HEK293 (cell line): ENCODE measurements at regions not wholly inside any gene's neighbourhood (a gene's known extent, or its start where the extent isn't known, plus 50 kb on each side); places are given as distances from the start of the nearest gene placed in this dataset.
"Not testable (repeated sequence)": the region's sequence is repeated elsewhere in the genome, so short reads cannot be mapped to it uniquely, and the experiment has no call there.

Experiments used
- CTCF ChIA-PET: fragments of 350-600 bp; formaldehyde crosslinking; extraction: SDS; loops from one replicate; lab custom pipeline; 2021; ENCODE audit warnings: antibody characterized with exemption; lab: Yijun Ruan, JAX
- POLR2A ChIA-PET: fragments of 300-600 bp; formaldehyde crosslinking; extraction: SDS; loops from one replicate; lab custom pipeline; 2020; ENCODE audit warnings: antibody characterized with exemption, inconsistent platforms; lab: Yijun Ruan, JAX
- H3K27ac ChIP-seq: fragments of 200-500 bp; sonication (Bioruptor generic); 2 replicates; pipeline ENCODE4 v1.5.1; 2014; ENCODE audit warnings: low read depth, low read length, control low read depth, inconsistent platforms; ENCODE audit errors: extremely low read depth
- H3K36me3 ChIP-seq, 2 experiments: fragments of 200-500 bp in 1 of 2; sonication (Bioruptor generic) in 1 of 2; 1 replicate in 1 of 2; 2 replicates in 1 of 2; pipeline ENCODE4 v1.5.1; 2014 to 2017; ENCODE audit warnings: inconsistent platforms in 2 of 2, low read length in 2 of 2; ENCODE audit not compliant: control insufficient read depth in 2 of 2, insufficient read depth in 1 of 2
- H3K4me1 ChIP-seq: fragments of 200-500 bp; sonication (Bioruptor generic); 2 replicates; pipeline ENCODE4 v1.5.1; 2014; ENCODE audit warnings: mild to moderate bottlenecking, low read length, inconsistent platforms; ENCODE audit not compliant: control insufficient read depth, insufficient read depth
- H3K4me3 ChIP-seq: 2 replicates; pipeline ENCODE4 v1.5.1; 2011; ENCODE audit warnings: low read depth, mild to moderate bottlenecking, control low read depth, low read length, moderate library complexity
- H3K9me3 ChIP-seq: fragments of 200-500 bp; sonication (Bioruptor generic); 2 replicates; pipeline ENCODE4 v1.5.1; 2014; ENCODE audit warnings: low read depth, low read length, inconsistent platforms; ENCODE audit not compliant: control insufficient read depth, insufficient read depth
- BCL11B ChIP-seq: fragments of 450-650 bp; formaldehyde crosslinking; IDR thresholded peaks from 2 replicates; pipeline ENCODE4 v1.5.1; 2016; ENCODE audit warnings: low read depth, missing biosample characterization, missing genetic modification characterization
- KLF1 ChIP-seq: fragments of 450-650 bp; formaldehyde crosslinking; IDR thresholded peaks from 2 replicates; pipeline ENCODE4 v1.5.1; 2016; ENCODE audit warnings: missing biosample characterization, missing genetic modification characterization
- ZBTB20 ChIP-seq: fragments of 450-650 bp; formaldehyde crosslinking; IDR thresholded peaks from 2 replicates; pipeline ENCODE4 v1.5.1; 2016; ENCODE audit warnings: missing biosample characterization, missing genetic modification characterization
- ZEB2 ChIP-seq: fragments of 450-650 bp; formaldehyde crosslinking; IDR thresholded peaks from 2 replicates; pipeline ENCODE4 v1.5.1; 2016; ENCODE audit warnings: missing biosample characterization, missing genetic modification characterization
- ZNF114 ChIP-seq: fragments of 450-650 bp; formaldehyde crosslinking; IDR thresholded peaks from 2 replicates; pipeline ENCODE4 v1.5.0; 2017; ENCODE audit warnings: missing biosample characterization, missing genetic modification characterization
- ZNF174 ChIP-seq: fragments of 450-650 bp; formaldehyde crosslinking; IDR thresholded peaks from 2 replicates; pipeline ENCODE4 v1.5.0; 2017; ENCODE audit warnings: missing biosample characterization, mild to moderate bottlenecking, missing genetic modification characterization
- ZNF423 ChIP-seq: fragments of 450-650 bp; formaldehyde crosslinking; IDR thresholded peaks from 2 replicates; pipeline ENCODE4 v1.5.1; 2016; ENCODE audit warnings: missing biosample characterization, missing genetic modification characterization
- ZNF510 ChIP-seq: fragments of 450-650 bp; formaldehyde crosslinking; IDR thresholded peaks from 2 replicates; pipeline ENCODE4 v1.5.1; 2018; ENCODE audit warnings: mild to moderate bottlenecking, missing genetic modification characterization, missing biosample characterization; ENCODE audit not compliant: insufficient replicate concordance
- ZNF530 ChIP-seq: fragments of 450-650 bp; formaldehyde crosslinking; IDR thresholded peaks from 2 replicates; pipeline ENCODE4 v1.5.1; 2016; ENCODE audit warnings: low read depth, missing biosample characterization, missing genetic modification characterization
- ZNF76 ChIP-seq: fragments of 450-650 bp; formaldehyde crosslinking; IDR thresholded peaks from 2 replicates; pipeline ENCODE4; 2016; ENCODE audit warnings: low read depth, missing biosample characterization, missing genetic modification characterization, borderline replicate concordance
- ZNF776 ChIP-seq: fragments of 450-650 bp; formaldehyde crosslinking; IDR thresholded peaks from 2 replicates; pipeline ENCODE4 v1.5.0; 2017; ENCODE audit warnings: missing biosample characterization, missing genetic modification characterization, borderline replicate concordance
- ZSCAN16 ChIP-seq: fragments of 450-650 bp; formaldehyde crosslinking; IDR thresholded peaks from 2 replicates; pipeline ENCODE4 v1.5.1; 2016; ENCODE audit warnings: missing biosample characterization, missing genetic modification characterization
- TF ChIP-seq, protein P1 (sequence below): fragments of 450-650 bp; IDR thresholded peaks from 2 replicates; pipeline ENCODE4 v1.5.1; 2018; ENCODE audit warnings: missing biosample characterization, mild to moderate bottlenecking, missing genetic modification characterization
- TF ChIP-seq, protein P2 (sequence below): fragments of 450-650 bp; formaldehyde crosslinking; IDR thresholded peaks from 2 replicates; pipeline ENCODE4 v1.5.1; 2016; ENCODE audit warnings: missing biosample characterization, missing genetic modification characterization
- TF ChIP-seq, protein P3 (sequence below): fragments of 450-650 bp; formaldehyde crosslinking; IDR thresholded peaks from 2 replicates; pipeline ENCODE4 v1.5.1; 2016; ENCODE audit warnings: missing biosample characterization, missing genetic modification characterization
- TF ChIP-seq, protein P4 (sequence below): fragments of 450-650 bp; formaldehyde crosslinking; IDR thresholded peaks from 2 replicates; pipeline ENCODE4; 2016; ENCODE audit warnings: missing biosample characterization, missing genetic modification characterization
- TF ChIP-seq, protein P5 (sequence below): fragments of 450-650 bp; formaldehyde crosslinking; conservative IDR thresholded peaks from 2 replicates; pipeline ENCODE4 v1.5.1; 2016; ENCODE audit warnings: low read depth, missing biosample characterization, missing genetic modification characterization
- TF ChIP-seq, protein P6 (sequence below): fragments of 450-650 bp; formaldehyde crosslinking; IDR thresholded peaks from 2 replicates; pipeline ENCODE4 v1.5.1; 2017; ENCODE audit warnings: missing biosample characterization, missing genetic modification characterization

DNA sequence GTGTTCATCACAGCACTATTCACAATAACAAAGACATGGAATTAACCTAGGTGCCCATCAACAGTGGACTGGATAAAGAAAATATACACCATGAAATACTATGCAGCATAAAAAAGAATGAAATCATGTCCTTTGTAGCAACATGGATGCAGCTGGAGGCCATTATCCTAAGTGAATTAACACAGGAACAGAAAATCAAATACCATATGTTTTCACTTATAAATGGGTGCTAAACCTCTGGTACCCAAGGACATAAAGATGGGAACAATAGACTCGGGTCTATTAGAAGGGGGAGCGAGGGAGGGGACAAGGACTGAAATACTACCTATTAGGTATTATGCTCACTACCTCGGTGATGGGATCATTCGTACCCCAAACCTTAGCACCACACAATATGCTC, 66.4 kb upstream of the PTPN13 start:
- H3K36me3 ChIP-seq, H3K9me3 ChIP-seq, CTCF ChIA-PET, H3K4me1 ChIP-seq, POLR2A ChIA-PET, H3K4me3 ChIP-seq, H3K27ac ChIP-seq: not testable (repeated sequence)

DNA sequence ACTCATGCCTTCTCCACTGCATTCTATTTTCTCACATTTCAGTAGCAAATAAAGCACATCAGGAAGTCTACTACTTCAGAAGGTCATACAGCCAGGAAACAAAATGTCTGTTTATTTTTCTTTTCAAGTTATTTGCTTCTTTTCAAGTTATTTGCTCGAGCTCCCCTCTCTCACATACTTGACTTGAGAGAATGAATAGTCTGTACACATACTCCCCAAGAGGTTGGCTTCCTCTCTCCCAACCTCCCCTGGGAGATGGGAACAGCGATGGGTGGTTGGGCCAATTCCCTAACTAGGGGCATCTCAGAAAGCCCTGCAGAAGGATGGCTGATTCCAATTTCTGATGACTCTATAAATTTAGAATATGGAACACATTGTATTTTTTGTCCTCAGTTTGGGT, 64.7 kb upstream of the PTPN13 start:
- Histone ChIP-seq H3K27ac (no peak overlapping the region), H3K4me1 (no peaks in the 10 kb centered on the region)
- TF ChIP-seq ZNF174 (no peak), ZEB2 (tag by site-specific recombination) (no peak), ZSCAN16 (no peak), ZNF530 (tag by site-specific recombination) (no peak), ZNF114 (tag by site-specific recombination) (no peak), KLF1 (tag by site-specific recombination) (no peak), ZNF423 (no peak), BCL11B (tag by site-specific recombination) (no peak), ZNF510 (tag by site-specific recombination) (no peak), ZNF776 (tag by site-specific recombination) (no peak), ZBTB20 (tag by site-specific recombination) (no peak), ZNF76 (tag by site-specific recombination) (no peak)
- TF ChIP-seq, protein P1, sequence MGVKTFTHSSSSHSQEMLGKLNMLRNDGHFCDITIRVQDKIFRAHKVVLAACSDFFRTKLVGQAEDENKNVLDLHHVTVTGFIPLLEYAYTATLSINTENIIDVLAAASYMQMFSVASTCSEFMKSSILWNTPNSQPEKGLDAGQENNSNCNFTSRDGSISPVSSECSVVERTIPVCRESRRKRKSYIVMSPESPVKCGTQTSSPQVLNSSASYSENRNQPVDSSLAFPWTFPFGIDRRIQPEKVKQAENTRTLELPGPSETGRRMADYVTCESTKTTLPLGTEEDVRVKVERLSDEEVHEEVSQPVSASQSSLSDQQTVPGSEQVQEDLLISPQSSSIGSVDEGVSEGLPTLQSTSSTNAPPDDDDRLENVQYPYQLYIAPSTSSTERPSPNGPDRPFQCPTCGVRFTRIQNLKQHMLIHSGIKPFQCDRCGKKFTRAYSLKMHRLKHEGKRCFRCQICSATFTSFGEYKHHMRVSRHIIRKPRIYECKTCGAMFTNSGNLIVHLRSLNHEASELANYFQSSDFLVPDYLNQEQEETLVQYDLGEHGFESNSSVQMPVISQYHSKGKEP (tag by site-specific recombination): no peak
- TF ChIP-seq, protein P2, sequence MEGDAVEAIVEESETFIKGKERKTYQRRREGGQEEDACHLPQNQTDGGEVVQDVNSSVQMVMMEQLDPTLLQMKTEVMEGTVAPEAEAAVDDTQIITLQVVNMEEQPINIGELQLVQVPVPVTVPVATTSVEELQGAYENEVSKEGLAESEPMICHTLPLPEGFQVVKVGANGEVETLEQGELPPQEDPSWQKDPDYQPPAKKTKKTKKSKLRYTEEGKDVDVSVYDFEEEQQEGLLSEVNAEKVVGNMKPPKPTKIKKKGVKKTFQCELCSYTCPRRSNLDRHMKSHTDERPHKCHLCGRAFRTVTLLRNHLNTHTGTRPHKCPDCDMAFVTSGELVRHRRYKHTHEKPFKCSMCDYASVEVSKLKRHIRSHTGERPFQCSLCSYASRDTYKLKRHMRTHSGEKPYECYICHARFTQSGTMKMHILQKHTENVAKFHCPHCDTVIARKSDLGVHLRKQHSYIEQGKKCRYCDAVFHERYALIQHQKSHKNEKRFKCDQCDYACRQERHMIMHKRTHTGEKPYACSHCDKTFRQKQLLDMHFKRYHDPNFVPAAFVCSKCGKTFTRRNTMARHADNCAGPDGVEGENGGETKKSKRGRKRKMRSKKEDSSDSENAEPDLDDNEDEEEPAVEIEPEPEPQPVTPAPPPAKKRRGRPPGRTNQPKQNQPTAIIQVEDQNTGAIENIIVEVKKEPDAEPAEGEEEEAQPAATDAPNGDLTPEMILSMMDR (tag by site-specific recombination): no peak
- TF ChIP-seq, protein P3, sequence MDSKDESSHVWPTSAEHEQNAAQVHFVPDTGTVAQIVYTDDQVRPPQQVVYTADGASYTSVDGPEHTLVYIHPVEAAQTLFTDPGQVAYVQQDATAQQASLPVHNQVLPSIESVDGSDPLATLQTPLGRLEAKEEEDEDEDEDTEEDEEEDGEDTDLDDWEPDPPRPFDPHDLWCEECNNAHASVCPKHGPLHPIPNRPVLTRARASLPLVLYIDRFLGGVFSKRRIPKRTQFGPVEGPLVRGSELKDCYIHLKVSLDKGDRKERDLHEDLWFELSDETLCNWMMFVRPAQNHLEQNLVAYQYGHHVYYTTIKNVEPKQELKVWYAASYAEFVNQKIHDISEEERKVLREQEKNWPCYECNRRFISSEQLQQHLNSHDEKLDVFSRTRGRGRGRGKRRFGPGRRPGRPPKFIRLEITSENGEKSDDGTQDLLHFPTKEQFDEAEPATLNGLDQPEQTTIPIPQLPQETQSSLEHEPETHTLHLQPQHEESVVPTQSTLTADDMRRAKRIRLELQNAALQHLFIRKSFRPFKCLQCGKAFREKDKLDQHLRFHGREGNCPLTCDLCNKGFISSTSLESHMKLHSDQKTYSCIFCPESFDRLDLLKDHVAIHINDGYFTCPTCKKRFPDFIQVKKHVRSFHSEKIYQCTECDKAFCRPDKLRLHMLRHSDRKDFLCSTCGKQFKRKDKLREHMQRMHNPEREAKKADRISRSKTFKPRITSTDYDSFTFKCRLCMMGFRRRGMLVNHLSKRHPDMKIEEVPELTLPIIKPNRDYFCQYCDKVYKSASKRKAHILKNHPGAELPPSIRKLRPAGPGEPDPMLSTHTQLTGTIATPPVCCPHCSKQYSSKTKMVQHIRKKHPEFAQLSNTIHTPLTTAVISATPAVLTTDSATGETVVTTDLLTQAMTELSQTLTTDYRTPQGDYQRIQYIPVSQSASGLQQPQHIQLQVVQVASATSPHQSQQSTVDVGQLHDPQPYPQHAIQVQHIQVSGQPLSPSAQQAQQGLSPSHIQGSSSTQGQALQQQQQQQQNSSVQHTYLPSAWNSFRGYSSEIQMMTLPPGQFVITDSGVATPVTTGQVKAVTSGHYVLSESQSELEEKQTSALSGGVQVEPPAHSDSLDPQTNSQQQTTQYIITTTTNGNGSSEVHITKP (tag by site-specific recombination): no peak
- TF ChIP-seq, all 188 proteins: peak for 0
- H3K4me3 ChIP-seq: no peak overlapping the region
- no peaks in the 10 kb centered on the region for H3K36me3 ChIP-seq
- CTCF ChIA-PET: no interaction called here
- POLR2A ChIA-PET: no interaction called here
- H3K9me3 ChIP-seq: no peaks in the 10 kb centered on the region

DNA sequence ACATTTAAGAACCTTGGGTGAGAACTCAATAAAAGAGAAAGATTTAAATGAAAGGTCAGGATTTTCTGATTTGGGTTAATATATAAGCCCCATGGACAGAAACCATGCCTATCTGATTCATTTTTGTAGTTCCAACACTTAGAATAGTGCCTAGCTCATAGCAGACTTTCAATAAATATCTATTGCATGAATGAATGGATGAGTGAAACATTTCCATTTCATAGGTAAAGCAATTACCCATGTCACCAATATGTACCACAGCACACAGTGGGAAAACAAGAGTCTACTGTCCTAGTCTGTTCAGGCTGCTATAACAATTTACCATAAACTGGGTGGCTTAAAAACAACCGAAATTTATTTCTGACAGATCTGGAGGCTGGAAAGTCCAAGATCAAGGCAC, 63.9 kb upstream of the PTPN13 start:
- H3K27ac ChIP-seq: no peak overlapping the region
- no peaks in the 10 kb centered on the region for H3K36me3 ChIP-seq
- CTCF ChIA-PET: no interaction called here
- no peak overlapping the region for H3K4me3 ChIP-seq
- no peaks in the 10 kb centered on the region for H3K4me1 ChIP-seq
- POLR2A ChIA-PET: no interaction called here
- H3K9me3 ChIP-seq: no peaks in the 10 kb centered on the region
- TF ChIP-seq, protein P4, sequence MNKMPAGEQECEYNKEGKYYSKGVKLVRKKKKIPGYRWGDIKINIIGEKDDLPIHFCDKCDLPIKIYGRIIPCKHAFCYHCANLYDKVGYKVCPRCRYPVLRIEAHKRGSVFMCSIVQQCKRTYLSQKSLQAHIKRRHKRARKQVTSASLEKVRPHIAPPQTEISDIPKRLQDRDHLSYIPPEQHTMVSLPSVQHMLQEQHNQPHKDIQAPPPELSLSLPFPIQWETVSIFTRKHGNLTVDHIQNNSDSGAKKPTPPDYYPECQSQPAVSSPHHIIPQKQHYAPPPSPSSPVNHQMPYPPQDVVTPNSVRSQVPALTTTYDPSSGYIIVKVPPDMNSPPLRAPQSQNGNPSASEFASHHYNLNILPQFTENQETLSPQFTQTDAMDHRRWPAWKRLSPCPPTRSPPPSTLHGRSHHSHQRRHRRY (tag by site-specific recombination): no peak
- TF ChIP-seq, protein P5, sequence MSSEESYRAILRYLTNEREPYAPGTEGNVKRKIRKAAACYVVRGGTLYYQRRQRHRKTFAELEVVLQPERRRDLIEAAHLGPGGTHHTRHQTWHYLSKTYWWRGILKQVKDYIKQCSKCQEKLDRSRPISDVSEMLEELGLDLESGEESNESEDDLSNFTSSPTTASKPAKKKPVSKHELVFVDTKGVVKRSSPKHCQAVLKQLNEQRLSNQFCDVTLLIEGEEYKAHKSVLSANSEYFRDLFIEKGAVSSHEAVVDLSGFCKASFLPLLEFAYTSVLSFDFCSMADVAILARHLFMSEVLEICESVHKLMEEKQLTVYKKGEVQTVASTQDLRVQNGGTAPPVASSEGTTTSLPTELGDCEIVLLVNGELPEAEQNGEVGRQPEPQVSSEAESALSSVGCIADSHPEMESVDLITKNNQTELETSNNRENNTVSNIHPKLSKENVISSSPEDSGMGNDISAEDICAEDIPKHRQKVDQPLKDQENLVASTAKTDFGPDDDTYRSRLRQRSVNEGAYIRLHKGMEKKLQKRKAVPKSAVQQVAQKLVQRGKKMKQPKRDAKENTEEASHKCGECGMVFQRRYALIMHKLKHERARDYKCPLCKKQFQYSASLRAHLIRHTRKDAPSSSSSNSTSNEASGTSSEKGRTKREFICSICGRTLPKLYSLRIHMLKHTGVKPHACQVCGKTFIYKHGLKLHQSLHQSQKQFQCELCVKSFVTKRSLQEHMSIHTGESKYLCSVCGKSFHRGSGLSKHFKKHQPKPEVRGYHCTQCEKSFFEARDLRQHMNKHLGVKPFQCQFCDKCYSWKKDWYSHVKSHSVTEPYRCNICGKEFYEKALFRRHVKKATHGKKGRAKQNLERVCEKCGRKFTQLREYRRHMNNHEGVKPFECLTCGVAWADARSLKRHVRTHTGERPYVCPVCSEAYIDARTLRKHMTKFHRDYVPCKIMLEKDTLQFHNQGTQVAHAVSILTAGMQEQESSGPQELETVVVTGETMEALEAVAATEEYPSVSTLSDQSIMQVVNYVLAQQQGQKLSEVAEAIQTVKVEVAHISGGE (tag by site-specific recombination): no peak
- TF ChIP-seq, protein P6, sequence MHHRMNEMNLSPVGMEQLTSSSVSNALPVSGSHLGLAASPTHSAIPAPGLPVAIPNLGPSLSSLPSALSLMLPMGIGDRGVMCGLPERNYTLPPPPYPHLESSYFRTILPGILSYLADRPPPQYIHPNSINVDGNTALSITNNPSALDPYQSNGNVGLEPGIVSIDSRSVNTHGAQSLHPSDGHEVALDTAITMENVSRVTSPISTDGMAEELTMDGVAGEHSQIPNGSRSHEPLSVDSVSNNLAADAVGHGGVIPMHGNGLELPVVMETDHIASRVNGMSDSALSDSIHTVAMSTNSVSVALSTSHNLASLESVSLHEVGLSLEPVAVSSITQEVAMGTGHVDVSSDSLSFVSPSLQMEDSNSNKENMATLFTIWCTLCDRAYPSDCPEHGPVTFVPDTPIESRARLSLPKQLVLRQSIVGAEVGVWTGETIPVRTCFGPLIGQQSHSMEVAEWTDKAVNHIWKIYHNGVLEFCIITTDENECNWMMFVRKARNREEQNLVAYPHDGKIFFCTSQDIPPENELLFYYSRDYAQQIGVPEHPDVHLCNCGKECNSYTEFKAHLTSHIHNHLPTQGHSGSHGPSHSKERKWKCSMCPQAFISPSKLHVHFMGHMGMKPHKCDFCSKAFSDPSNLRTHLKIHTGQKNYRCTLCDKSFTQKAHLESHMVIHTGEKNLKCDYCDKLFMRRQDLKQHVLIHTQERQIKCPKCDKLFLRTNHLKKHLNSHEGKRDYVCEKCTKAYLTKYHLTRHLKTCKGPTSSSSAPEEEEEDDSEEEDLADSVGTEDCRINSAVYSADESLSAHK (tag by site-specific recombination): no peak
